Heart right ventricle (tissue), 16 donors: ENCODE measurements at regions not wholly inside any gene's neighbourhood (a gene's known extent, or its start where the extent isn't known, plus 50 kb on each side); places are given as distances from the start of the nearest gene placed in this dataset.

Source experiments
- ATAC-seq, 8 donors: fragments of 200-7000 bp; cut with Tn5 transposase; one replicate each; pipeline ENCODE4 v1.9.1; 2020; ENCODE audit warnings: mild to moderate bottlenecking in 8 of 8, moderate library complexity in 8 of 8, moderate number of reproducible peaks in 1 of 8
- DNase-seq, 2 donors: peaks; one replicate each; pipeline ENCODE4 v3.0.0-alpha.2; 2020
- H3K27ac ChIP-seq, 10 donors: fragments of 200-600 bp; sonication (generic) in 2 of 10; one replicate each; pipeline versions ENCODE4 v1.5.0 to v1.8.0; 2020 to 2022; ENCODE audit warnings: mild to moderate bottlenecking in 3 of 10
- H3K27me3 ChIP-seq, 7 donors: fragments of 200-600 bp; one replicate each; pipeline ENCODE4 v1.8.0; 2021 to 2022; ENCODE audit warnings: mild to moderate bottlenecking in 2 of 7
- H3K36me3 ChIP-seq, 9 donors: fragments of 200-600 bp; sonication (generic) in 1 of 9; one replicate each; pipeline versions ENCODE4 v1.5.0 to v1.8.0; 2020 to 2022; ENCODE audit warnings: mild to moderate bottlenecking in 2 of 9
- H3K4me1 ChIP-seq, 9 donors: fragments of 200-600 bp; sonication (generic) in 1 of 9; one replicate each; pipeline versions ENCODE4 v1.5.0 to v1.8.0; 2020 to 2022; ENCODE audit warnings: mild to moderate bottlenecking in 4 of 9
- H3K4me3 ChIP-seq, 10 donors: fragments of 200-600 bp; sonication (generic) in 2 of 10; one replicate each; pipeline versions ENCODE4 v1.5.0 to v1.8.0; 2020 to 2022; ENCODE audit warnings: mild to moderate bottlenecking in 7 of 10, moderate library complexity in 2 of 10
- H3K9me3 ChIP-seq, 11 donors: fragments of 200-600 bp in 10 of 11; sonication (generic) in 2 of 11; one replicate each; pipeline versions ENCODE4 v1.5.0 to v1.8.0; 2013 to 2022; ENCODE audit warnings: mild to moderate bottlenecking in 2 of 11, control low read depth in 1 of 11, moderate library complexity in 1 of 11
- WGBS, 2 donors: extraction: QIAGEN DNeasy Blood & Tissue Kit; methylation state at CpG; one replicate each; pipeline ENCODE4 v1.1.7; 2013; ENCODE audit warnings: inconsistent platforms in 1 of 2; 5-methylcytosine and 5-hydroxymethylcytosine counted together
- intact Hi-C, 10 donors: fragments of 100-400 bp; cut with DNase I; formaldehyde crosslinking; loops; one replicate each; pipeline versions ENCODE4 v1.11.1 to v1.14.2; 2022
- TF ChIP-seq, protein P1 (sequence below), 9 donors: fragments of 200-600 bp; sonication (generic) in 2 of 9; IDR thresholded peaks; one replicate each; pipeline versions ENCODE4 v1.5.0 to v1.8.0; 2021 to 2022; ENCODE audit warnings: antibody characterized with exemption in 9 of 9, mild to moderate bottlenecking in 5 of 9, moderate library complexity in 1 of 9
- donor health status: Arrhythmogenic right ventricular cardiomyopathy.
- donor health status: ischemic (EF 13 %, LVEDD 7.1; RV severe dilation, severe dysfunction).
- donor health status: healthy with polysubstance abuse.
- donor health status: DM: no; HTN: yes; CAD: no.
- donor health status: DM: no; HTN: no; CAD: no.
- donor health status: ischemic (EF 25% LVEDD 6.9; RV normal size, moderate dysfunction).
- donor health status: ischemic (EF 25% LVEDD 5.7; RV mildly dilated, moderate dysfunction).
- donor health status: healthy.
- donor health status: DM: yes; HTN: yes; CAD: no.
- donor health status: Ischemic cardiomyopathy.
- donor health status: ischemic (EF 35%, LVEDD 5.7; RV mildly dilated, moderate dysfunction).
- donor health status: nonischemic (EF 11% LVEDD 7.7; RV severe dilation, severe dysfunction).
- donor health status: DM: yes; HTN: yes; CAD: no.
- donor health status: PGD.
- donor health status: ischemic (EF 29% LVEDD 5.4; RV normal size, mild dysfunction).
- donor health status: nonischemic (EF 23%, LVEDD 6.1; RV moderate dilation, normal function).

- H3K36me3 ChIP-seq, result no peaks in the 10 kb centered on the region
- WGBS, 2 donors, result 86 to 88% methylated on average over 2 of the region's 2 CpGs
- no peaks in the 10 kb centered on the region for H3K4me1 ChIP-seq
- H3K27ac ChIP-seq, result no peak overlapping the region
- TF ChIP-seq, protein P1, sequence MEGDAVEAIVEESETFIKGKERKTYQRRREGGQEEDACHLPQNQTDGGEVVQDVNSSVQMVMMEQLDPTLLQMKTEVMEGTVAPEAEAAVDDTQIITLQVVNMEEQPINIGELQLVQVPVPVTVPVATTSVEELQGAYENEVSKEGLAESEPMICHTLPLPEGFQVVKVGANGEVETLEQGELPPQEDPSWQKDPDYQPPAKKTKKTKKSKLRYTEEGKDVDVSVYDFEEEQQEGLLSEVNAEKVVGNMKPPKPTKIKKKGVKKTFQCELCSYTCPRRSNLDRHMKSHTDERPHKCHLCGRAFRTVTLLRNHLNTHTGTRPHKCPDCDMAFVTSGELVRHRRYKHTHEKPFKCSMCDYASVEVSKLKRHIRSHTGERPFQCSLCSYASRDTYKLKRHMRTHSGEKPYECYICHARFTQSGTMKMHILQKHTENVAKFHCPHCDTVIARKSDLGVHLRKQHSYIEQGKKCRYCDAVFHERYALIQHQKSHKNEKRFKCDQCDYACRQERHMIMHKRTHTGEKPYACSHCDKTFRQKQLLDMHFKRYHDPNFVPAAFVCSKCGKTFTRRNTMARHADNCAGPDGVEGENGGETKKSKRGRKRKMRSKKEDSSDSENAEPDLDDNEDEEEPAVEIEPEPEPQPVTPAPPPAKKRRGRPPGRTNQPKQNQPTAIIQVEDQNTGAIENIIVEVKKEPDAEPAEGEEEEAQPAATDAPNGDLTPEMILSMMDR (IDR thresholded peaks at IDR 0.05), result no peak
- ATAC-seq (no peak), DNase-seq (no peak)
- no peak overlapping the region for H3K4me3 ChIP-seq
- peaks cover 0 to 5% (median 0%) of the 10 kb centered on the region in 11 donors for H3K9me3 ChIP-seq
- intact Hi-C loops, result no loop called here
- H3K27me3 ChIP-seq, result peaks cover 0 to 5% (median 0%) of the 10 kb centered on the region in 7 donors
Measured at GRCh38 chr7:8371742-8372141, 61.7 kb upstream of the NXPH1 start.

- TF ChIP-seq, protein P1 (IDR thresholded peaks at IDR 0.05), result no peak
- no peak for DNase-seq
- Histone ChIP-seq H3K4me1 (no peaks in the 10 kb centered on the region), H3K4me3 (no peak overlapping the region), H3K27ac (no peak overlapping the region), H3K36me3 (no peaks in the 10 kb centered on the region), H3K27me3 (peaks cover 0 to 8% (median 0%) of the 10 kb centered on the region in 7 donors), H3K9me3 (peaks cover 0 to 5% (median 0%) of the 10 kb centered on the region in 11 donors)
- WGBS, 2 donors, result 72 to 87% methylated on average over 2 of the region's 2 CpGs
- intact Hi-C loops, result no loop called here
- ATAC-seq, result no peak
Measured at GRCh38 chr7:8373851-8374250, 59.6 kb upstream of the NXPH1 start.

DNA sequence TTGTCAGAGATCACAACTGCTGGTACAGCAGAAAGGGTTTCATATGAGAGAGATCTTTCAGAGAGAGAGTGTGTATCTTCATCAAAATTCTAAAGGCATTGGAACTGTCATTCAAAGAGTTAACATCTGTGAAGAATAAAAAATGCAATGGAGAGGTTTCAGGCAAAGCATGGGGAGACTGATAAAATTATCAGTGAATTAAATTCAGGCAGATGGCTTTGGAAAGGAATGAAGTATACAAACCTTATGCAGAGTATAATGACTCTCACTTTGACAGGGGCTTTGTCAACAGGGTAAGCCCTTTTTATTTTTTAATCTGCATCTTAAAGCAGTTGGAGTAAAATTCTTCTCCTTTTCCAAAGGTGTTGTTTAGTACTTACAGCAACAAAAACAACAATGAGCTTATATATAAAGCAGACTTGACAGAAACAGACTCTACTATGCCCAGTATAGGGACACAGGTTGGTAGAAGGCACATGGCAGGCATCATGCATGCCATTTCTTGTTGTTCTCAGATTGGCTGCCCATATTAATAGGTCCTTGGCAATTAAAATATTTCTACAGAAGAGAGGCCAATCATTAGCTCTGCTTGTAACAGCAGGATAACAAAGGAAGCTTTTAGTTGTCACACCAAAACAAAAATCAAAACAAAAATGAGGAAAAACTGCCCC, 54.9 kb upstream of the NXPH1 start:
- H3K27ac ChIP-seq, result no peak overlapping the region
- TF ChIP-seq, protein P1 (IDR thresholded peaks at IDR 0.05), result no peak
- no peaks in the 10 kb centered on the region for H3K4me1 ChIP-seq
- DNase-seq (no peak), ATAC-seq (no peak)
- H3K27me3 ChIP-seq, result peaks cover 0 to 8% (median 0%) of the 10 kb centered on the region in 7 donors
- intact Hi-C loops, result no loop called here
- H3K4me3 ChIP-seq, result no peak overlapping the region
- H3K36me3 ChIP-seq, result no peaks in the 10 kb centered on the region
- peaks cover 0 to 5% (median 0%) of the 10 kb centered on the region in 11 donors for H3K9me3 ChIP-seq

DNA sequence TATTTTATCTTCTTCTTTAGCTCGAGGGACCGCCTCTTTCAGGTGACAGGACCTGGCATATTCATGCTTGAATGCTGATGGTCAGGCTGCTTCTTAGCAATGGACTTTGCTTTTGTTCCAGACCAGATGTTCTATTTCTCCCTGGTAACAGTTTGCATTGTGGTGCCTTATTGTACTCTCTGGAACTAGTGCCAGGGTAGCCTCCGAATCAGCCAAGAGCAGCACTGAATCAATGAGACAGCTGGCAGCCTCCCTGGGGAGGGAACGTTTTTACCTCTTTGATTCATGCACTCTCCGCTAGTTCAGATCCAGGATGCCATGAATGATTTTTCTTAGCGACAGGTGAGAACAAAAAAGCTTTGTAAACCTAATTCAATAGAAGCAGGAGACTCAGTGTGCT, 54.1 kb upstream of the NXPH1 start:
- intact Hi-C loops, result no loop called here
- no peak for ATAC-seq
- 56 to 61% methylated on average over 6 of the region's 6 CpGs for WGBS, 2 donors

More for the DNA sequence above, 54.1 kb upstream of the NXPH1 start:
- TF ChIP-seq, protein P1 (IDR thresholded peaks at IDR 0.05), result no peak
- H3K4me3 ChIP-seq, result no peak overlapping the region
- H3K9me3 ChIP-seq, result peaks cover 0 to 5% (median 0%) of the 10 kb centered on the region in 11 donors
- H3K36me3 ChIP-seq, result no peaks in the 10 kb centered on the region
- H3K27me3 ChIP-seq, result peaks cover 0 to 8% (median 0%) of the 10 kb centered on the region in 7 donors
- DNase-seq, result no peak
- no peaks in the 10 kb centered on the region for H3K4me1 ChIP-seq
- no peak overlapping the region for H3K27ac ChIP-seq
